DMS79 (cell line): ENCODE measurements at regions not wholly inside any gene's neighbourhood (a gene's known extent, or its start where the extent isn't known, plus 50 kb on each side); places are given as distances from the start of the nearest gene placed in this dataset.
"Not testable (repeated sequence)": the region's sequence is repeated elsewhere in the genome, so short reads cannot be mapped to it uniquely, and the experiment has no call there.

Source experiments
- DNase-seq: peaks from one replicate; lab custom pipeline; 2025; lab: John Stamatoyannopoulos, UW

DNA sequence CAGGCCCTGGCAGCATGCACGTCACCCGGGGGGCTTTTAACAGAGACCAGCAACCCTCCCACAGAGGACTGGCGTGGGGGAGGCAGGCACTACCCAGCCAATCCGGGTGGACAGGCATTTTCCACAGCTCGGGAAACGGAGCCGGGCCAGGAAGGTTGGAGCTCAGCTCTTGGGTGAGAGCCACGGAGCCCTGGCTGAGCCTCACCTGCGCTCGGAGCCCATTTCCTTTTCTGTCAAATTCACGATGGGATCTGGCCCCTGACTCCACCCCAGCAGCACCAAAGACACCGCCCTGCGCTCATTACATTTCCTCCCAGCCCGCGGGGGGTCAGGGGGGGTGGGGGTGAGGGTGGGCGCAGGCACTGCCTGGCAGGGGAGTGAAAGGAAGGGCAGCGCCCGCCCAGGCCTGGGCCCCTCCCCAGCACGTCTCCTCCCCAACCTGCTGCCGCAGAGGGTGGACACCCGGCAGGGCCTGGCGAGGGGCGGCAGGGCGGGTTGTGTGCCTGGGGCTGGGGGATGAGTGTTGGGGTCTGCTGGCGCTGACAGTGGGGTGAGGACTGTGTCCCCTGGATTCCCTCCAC, 145.4 kb downstream of the LAT start:
- DNase-seq, result not testable (repeated sequence)

DNA sequence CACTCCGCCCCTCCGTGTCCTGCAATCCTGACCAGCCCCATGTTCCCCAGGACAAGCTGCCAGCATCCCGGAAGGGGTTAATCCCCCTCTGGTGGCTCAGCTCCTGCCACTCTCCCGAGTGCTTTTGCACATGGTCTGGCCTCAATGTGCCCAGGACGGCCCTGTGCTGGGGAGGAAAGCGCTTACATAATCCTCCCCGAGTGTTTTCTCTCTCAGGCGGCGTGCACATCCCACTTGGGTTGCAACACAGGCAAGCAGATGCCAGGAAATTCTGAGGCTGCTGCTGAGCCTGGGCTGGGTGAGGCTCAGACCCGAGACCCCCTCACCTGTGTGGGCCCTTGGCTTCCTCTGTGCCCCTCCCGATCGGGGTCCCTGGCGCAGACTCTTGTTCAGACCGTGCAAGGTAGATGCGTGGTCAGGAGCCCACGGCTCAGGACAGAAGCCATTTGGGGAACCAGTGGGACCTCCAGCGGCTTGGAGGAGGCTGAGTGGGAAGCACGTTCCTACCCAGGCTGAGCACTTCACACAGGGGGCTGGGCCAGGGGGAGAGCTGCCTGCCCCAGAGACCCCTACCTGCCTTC, 144.7 kb downstream of the LAT start:
- DNase-seq, result not testable (repeated sequence)

DNA sequence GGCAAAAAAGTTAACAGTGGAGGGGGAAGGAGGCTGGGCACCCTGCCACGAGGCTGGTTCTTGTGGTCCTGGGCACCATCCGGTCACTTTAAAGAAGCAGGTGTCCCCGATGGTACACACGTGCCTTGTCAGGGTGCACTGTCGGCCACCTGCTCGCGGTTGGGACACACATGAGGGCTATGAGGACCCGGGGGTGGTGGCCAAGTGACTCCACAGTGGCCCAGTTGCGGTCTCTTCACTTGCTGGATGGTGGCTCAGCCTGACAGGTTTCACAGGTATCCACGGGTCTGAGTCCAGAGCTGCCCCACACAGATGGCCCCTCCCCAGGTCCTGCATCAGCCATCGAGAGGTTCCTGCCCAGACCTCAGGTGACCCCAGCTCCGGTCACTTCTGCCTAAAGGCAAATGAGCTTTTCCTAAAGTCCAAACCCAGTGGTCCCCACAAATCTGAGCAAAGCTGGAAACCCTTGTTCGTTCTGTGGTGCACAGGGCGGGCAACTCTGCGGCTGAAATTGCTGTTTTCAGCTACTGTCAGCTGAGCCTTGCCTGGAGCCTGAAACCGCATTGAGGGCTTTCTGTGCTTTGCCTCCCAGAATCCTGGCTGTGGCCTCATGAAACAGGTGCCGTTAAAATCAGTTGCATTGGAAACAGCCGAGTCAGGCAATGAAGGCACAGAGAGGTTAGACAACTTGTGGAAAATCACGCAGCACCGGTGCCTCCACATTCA, 144.0 kb downstream of the LAT start:
- not testable (repeated sequence) for DNase-seq

DNA sequence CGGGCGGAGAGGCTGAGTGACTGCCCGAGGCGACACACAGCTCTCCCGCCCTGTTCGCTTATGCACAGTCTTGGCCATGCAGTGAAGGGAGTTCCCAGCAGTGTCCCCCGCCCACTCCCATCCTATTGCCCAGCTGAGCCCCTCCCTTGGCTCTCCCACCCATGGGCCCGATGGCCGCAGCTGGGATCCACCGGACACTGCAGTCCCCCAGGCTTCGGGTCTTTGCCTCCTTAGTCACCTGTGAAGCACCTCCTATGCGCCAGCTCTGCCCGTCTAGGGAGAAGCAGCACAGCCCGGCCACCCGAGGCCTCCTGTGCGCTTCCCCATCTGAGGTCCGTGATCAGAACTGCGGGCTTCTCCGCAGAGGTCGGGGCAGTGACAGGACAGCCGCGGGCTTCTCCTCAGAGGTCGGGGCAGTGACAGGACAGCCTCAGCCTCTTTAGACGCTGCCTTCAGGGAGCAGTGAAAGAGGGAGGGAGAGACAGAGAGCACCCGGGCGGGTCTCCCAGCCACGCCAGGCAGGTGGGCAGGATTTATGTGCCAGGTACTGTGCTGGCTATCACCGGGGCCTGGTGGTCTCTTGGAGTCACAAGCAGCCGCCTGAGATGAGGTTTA, 143.1 kb downstream of the LAT start:
- DNase-seq, result not testable (repeated sequence)

DNA sequence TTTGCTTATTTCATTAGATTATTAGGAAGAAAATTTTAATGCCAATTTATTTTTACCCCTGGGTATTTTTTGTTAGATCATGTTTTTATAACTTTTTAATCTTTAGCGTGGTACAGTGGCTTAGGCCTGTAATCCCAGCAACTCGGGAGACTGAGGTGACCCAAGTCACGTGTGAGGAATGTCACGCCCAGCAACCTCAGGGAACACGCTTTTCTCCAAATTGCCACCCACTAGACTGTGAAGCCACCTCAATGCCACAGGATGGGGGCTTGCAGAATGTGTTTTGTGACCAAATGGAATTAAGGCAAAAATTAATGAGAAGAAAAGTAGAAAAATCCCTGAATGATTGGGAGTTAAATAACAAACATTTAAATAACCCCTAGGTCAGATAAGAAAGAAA, 141.8 kb downstream of the LAT start:
- no peak for DNase-seq

DNA sequence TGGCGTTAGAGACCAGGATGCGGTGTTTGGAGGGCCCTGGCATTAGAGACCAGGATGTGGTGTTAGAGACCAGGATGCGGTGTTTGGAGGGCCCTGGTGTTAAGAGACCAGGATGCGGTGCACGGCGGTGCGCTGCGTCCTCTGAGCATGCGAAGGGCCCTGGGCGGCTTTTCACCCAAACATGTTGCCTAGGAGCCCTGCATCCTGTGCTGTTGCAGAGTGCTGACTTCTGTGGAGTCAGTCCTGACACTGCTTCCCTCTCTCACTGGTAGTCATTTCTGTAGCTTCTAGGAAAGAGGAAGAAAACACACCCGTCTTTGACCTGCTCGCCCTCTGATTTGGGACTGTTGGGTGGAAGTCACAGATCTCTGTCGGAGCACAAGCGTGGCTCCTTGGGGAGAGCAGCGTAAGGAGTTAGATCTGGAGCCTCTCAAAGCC, 141.2 kb downstream of the LAT start:
- no peak for DNase-seq

DNA sequence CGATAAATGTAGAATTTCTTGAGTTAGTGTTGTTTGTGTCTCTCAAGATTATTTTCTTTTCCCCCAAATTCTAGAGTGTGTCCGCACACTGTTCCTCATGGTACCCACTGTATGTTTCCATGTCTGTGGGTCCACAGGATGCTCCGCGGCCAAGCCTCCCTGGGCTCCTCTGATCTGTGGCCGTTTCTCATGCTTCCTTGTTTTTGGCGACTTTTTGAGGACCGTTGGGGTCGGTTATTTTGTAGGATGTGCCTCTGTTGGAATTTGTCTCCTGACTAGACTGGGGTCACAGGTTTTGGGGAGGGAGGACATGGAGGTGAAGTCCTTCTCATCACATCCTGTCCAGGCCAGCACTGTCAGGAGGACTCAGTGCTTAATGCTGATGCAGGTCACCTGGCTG, 140.0 kb downstream of the LAT start:
- DNase-seq, result no peak

DNA sequence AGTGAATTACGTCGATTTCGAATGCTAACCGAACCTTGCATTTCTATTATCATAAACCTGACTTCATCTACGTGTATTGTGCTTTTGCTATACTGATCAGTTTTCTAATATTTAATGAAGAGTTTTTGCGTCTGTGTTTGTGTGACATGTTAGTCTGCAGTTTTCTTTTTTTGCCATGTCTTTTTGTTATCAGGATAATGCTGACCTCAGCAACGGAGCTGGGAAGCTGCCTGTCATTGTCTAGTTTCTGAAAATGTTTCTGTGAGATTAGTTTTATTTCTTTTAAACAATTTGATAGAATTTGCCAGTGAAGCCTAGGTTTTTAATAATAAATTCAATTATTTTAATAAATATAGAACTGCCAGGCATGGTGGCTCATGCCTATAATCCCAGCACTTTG, 139.3 kb downstream of the LAT start:
- DNase-seq, result not testable (repeated sequence)

DNA sequence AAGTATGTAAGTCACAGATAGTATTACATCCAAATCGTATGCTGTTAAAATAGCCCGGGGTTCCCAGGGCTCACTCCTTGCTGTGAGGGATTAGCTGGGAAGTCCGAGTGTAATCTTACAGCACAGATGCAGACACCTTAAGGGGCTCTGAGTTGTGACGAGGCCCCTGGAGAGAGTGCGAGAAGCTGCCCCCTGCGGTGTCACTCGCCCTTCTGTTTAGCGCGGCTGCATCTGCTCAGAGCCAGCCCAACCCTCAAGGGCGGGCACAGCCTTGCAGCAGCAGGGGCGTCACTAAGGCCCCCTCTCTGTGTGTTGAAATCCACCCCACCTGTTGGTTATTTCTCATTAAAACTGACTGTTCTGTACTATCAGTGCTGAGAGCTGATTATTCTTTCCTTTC, 135.8 kb downstream of the LAT start:
- DNase-seq, result not testable (repeated sequence)

DNA sequence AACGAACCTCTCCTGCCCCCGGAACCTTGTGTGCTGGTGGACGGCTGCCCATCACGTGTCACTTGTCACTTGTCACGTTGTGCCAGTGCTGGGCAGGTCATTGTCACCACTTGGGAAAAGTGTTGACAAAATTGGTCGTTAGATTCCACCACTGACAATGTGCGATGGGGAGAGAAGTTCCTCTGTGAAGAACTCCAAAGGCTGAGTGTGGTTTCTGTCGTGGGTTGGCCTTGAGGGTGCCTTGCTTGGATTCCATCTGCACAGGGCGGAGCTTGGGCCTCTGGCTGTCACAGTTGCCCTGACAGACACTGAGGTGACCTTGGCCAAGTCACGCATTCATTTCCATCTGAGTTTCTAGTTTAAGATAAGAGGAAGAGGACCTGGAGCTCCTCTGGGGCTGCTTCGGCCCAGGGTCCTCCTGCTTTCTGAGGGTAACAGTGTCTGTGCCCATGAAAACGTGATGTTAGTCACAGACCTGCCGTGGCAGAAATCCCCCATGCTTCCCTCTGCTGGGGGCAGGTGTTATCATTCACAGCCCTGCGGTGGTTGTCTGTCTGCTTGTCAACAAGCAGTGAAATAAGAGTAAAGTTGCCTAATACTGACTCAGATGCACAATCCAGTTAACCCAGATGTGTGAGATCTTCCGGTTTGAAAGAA, 133.6 kb downstream of the LAT start:
- not testable (repeated sequence) for DNase-seq

DNA sequence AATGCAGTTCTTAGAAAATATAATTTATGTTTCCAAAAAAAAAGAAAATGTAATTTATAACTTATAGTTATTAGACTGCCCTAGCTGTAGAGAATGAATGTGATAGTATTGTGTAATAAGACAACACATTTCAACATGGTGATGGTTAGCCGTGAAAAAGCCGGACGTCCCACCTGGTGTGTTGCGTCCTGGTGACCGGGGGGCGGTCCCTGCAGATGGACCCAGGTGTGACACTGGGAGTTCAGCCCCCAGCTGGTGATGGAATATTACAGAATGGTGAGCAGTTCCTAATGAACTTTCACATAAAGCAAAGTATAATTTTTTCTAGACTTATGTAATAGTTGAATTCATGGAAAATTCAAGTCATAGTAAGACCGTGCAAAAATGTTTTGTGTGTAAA, 132.8 kb downstream of the LAT start:
- no peak for DNase-seq

DNA sequence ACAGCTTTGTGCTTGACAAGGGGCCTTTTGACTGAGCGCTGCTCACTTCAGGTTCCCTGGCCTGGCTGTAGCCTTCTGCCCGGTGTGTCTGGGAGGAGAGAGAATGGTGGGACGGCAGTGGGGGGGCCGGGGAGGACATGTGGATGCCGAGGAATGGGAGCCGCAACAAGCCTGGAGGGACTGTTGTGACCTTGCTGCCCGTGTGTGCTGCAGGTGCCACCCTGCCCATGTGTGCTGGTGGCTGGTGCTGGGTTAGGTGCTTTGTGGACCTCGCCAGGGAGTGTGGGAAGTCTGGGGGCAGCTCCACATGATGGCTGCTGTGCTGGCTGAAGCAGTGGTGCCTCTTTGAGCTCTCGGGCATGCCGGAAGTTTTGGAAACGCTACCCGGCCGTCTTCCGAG, 132.1 kb downstream of the LAT start:
- no peak for DNase-seq

DNA sequence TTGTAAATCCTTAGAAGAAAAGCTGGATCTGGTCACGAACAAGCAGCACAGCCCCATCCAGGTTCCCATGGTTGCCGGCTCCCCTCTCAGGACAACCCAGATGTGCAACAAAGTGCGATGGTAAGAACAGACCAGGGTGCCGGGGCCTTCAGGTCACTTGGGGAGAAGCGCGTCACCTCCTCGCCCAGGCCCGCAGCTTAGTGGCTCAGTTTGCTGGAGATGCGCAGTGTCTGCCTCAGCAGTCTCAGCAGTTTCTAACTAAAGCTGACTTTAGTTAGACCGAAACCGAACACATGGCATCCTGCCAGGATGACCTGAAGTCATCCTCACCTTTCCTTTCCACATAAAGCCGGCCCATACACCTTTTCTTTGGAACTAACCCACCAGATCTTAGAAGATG, 131.4 kb downstream of the LAT start:
- not testable (repeated sequence) for DNase-seq

DNA sequence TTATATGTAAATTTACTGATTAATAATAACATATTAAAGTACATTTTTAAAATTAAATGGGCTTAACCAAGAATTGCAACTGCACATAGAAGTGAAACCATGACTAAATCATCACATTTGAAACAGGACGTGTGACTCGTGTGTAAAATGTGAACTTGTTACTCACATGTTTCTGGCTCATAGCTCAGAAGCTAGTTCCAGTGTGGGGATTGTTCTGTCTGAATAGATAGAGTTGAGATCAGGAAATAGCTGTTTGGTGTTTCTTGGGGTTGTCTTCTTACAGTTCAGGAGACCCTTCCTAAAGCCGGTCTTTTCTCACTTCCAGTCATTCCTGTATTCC, 130.9 kb downstream of the LAT start:
- DNase-seq, result not testable (repeated sequence)

DNA sequence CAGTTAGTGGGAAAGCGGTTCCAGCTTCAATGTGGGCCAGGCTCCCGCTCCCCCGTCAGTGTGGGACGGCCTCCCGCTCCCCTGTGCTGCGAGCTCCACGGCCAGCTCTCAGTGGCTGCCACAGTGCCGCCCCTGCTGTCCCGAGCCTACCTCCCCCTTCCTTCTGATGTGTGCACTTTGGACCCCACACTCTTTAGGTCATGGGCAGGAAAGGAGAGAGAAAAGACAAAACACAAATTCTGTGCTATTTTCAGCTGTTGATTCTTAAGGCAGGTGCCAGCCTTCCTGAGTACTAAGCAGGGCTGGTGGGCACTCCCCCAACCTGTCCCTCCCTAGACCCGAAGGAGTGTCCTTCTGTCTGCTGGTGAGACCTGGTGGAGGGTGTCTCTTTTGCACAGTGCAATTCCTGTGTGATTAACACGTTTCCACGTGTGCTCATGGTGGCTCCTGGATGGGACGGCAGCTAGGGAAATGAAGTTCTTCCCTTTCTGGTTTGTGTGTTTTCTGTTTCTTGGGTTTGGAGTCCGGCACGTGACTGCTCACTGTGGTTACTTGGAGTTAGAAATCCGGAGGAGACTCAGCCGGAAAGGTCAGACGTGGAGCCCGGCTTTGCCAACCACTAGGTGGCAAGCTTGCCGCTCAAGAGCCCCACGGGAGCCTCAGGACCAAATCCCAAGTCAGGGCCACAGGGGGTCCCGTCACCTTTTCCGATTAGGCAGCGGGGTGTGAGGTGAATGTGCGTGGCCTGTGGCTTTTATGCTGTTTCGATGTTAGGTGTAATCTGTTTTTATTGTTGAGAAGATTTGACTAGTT, 130.3 kb downstream of the LAT start:
- not testable (repeated sequence) for DNase-seq

DNA sequence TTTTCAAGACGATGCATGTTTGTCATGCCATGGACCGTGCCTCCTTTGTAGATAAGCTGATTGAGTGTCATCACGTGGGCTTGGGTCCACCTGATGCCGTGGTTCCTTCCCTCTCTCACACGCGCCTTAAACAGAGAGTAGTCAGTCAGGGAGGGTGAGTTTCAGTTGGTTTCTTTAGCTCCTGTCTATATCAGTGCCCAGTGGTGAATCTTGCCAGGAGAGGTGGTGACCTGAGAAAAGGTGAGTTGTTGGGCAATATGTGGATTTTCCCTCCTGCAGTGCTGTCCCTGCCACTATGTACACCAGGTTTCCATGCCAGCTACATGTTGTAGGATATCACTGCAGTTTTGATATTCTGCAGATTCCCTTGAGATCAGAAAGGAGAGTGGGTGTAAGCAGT, 129.7 kb downstream of the LAT start:
- DNase-seq, result no peak

DNA sequence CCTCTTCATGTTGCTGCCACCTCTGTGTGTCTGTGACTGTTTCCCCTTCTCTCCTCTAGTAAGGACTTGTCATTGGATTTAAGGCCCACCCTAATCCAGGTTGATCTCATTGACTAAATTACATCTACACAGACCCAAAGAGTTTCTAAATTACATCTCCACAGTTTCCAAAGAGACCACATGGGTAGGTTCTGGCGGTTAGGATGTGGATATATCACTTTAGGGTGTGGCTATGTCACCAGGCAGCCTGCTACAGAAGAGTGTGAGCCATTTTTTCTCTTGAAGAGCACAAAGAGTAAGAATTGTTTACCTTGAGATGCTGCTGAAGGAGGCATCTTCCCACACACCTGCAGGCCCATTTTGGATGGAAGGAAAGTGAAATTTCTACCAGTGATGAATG, 128.6 kb downstream of the LAT start:
- not testable (repeated sequence) for DNase-seq

DNA sequence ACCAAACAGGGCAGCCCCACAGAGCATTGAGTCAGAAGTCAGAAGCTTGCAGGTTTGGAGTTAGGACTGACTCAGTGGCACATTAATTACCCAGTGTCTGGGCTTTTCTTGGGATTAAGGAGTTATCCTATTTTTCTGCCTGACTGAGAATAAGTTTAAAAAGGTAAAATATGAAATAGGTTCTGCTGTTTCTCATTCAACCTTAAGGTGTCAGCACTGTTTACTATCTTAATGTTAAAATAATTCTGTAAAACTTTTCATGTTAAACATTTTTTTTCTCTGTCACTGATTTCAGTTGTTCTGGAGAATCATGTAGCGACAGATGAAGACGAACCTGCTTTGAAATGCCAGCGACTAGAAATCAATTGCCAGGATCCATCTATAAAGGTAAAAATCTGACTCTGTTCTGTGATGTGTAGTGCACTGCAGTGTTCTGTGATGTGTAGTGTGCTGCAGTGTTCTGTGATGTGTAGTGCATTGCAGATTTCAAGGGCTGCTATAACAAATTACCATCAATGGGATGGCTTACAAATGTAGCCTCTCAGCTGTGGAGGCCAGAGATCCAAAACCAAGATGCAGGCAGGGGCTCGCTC, 128.0 kb downstream of the LAT start:
- no peak for DNase-seq

DNA sequence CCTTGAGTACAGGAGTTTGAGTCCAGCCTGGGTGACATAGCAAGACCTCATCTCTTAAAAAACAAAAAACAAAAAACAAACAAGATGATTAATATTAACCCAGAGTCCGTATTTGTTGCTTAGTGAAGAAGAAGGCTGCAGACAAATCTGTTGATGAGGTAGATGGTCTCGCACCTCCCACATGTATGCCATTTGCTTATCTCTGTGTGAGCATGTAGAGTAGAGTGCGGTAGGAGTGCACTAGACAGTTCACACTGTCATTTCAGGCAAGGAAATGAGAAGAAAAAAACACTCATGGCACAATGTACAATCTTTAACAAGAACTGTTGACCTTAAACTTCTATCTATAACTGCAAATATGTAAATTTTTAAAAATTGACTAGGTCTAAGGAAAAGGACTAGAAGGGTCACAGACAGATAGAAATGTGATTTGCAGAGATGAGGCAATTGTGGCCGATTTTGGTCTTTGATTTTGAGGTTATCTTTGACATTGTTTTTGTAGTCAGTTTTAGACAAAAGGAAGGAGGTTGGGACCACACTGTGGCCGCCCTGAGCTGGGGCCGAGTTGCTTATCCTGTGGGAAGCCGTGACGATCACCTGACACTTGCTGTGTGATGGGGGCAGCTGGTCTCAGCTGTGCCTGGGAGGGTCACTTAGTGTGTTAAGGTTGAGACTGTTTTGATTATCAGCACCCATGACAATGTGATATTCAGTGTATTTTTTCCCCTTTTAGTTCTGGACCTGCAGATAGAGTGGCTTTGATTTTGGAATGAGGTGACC, 127.2 kb downstream of the LAT start:
- not testable (repeated sequence) for DNase-seq

DNA sequence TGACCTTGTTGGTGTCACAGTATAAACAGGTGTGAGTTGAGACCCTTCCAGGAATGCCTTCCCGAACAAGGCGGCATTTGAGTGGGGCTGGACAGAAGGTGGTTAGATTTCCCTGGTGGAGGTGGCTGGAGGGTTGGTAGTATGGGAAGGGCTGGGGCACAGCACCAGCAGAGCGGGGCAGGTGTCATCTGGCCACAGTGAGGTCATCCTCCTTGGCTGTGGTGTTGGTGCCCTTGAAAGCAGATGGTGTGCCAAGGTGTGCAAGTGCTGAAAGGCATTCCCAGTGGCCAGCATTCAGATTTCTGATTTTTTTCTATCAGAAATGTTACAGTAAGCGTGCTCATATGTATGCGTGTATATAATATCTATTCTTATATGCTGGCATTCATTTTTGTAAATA, 126.6 kb downstream of the LAT start:
- DNase-seq, result no peak
